ENCODE measurements at regions not wholly inside any gene's neighbourhood (a gene's known extent, or its start where the extent isn't known, plus 50 kb on each side); places are given as distances from the start of the nearest gene placed in this dataset.
"Not testable (repeated sequence)": the region's sequence is repeated elsewhere in the genome, so short reads cannot be mapped to it uniquely, and the experiment has no call there.

- no peak for ATAC-seq (ENCODE audit: poor library complexity)
- DNase-seq: no peak
- intact Hi-C loops (cut with DNase I): no loop called here
Measured at GRCh38 chr12:88360343-88360742, 218.2 kb downstream of the TMTC3 start.

- DNase-seq (no peak), ATAC-seq (ENCODE audit: poor library complexity) (no peak)
- intact Hi-C loops (cut with DNase I): no loop called here
Measured at GRCh38 chr12:88361493-88361892, 218.8 kb downstream of the KITLG start.

GRCh38 chr12:88362439-88362838 lies 217.8 kb downstream of the KITLG start:
- ATAC-seq (ENCODE audit: poor library complexity) (no peak), DNase-seq (no peak)
- intact Hi-C loops (cut with DNase I): no loop called here

- DNase-seq: no peak
- intact Hi-C loops (cut with DNase I): no loop called here
- ATAC-seq (ENCODE audit: poor library complexity): no peak
Measured at GRCh38 chr12:88365403-88365802, 214.9 kb downstream of the KITLG start.

- no peak for DNase-seq
- ATAC-seq (ENCODE audit: poor library complexity): no peak
- intact Hi-C loops (cut with DNase I): no loop called here
Measured at GRCh38 chr12:88366101-88366500, 214.2 kb downstream of the KITLG start.

GRCh38 chr12:88367231-88367630 lies 213.0 kb downstream of the KITLG start:
- intact Hi-C loops (cut with DNase I): no loop called here
- ATAC-seq (ENCODE audit: poor library complexity) (no peak), DNase-seq (no peak)

GRCh38 chr12:88368077-88368476 lies 212.2 kb downstream of the KITLG start:
- intact Hi-C loops (cut with DNase I); DNase-seq; ATAC-seq (ENCODE audit: poor library complexity): not testable (repeated sequence)

GRCh38 chr12:88371416-88372183 lies 208.7 kb downstream of the KITLG start:
- no peak for ATAC-seq (ENCODE audit: poor library complexity)
- DNase-seq: no peak
- intact Hi-C loops (cut with DNase I): no loop called here

GRCh38 chr12:88375306-88376305 lies 204.7 kb downstream of the KITLG start:
- ATAC-seq (ENCODE audit: poor library complexity) (no peak), DNase-seq (no peak)
- intact Hi-C loops (cut with DNase I): no loop called here

- ATAC-seq (ENCODE audit: poor library complexity) (no peak), DNase-seq (no peak)
- intact Hi-C loops (cut with DNase I): no loop called here
Measured at GRCh38 chr12:88377973-88378372, 202.3 kb downstream of the KITLG start.

GRCh38 chr12:88381466-88381865 lies 198.8 kb downstream of the KITLG start:
- intact Hi-C loops (cut with DNase I): no loop called here
- no peak for ATAC-seq (ENCODE audit: poor library complexity)
- no peak for DNase-seq

GRCh38 chr12:88383405-88383804 lies 196.9 kb downstream of the KITLG start:
- intact Hi-C loops (cut with DNase I): no loop called here
- DNase-seq (no peak), ATAC-seq (ENCODE audit: poor library complexity) (no peak)

- ATAC-seq (ENCODE audit: poor library complexity): no peak
- DNase-seq: no peak
- intact Hi-C loops (cut with DNase I): no loop called here
Measured at GRCh38 chr12:88388566-88389540, 191.4 kb downstream of the KITLG start.

- DNase-seq: no peak
- intact Hi-C loops (cut with DNase I): no loop called here
- ATAC-seq (ENCODE audit: poor library complexity): no peak
Measured at GRCh38 chr12:88390811-88391210, 189.5 kb downstream of the KITLG start.

- intact Hi-C loops (cut with DNase I): no loop called here
- no peak for DNase-seq
- no peak for ATAC-seq (ENCODE audit: poor library complexity)
Measured at GRCh38 chr12:88391556-88391955, 188.7 kb downstream of the KITLG start.

- DNase-seq: no peak
- no peak for ATAC-seq (ENCODE audit: poor library complexity)
- intact Hi-C loops (cut with DNase I): no loop called here
Measured at GRCh38 chr12:88393017-88393767, 187.1 kb downstream of the KITLG start.

- DNase-seq (no peak), ATAC-seq (ENCODE audit: poor library complexity) (no peak)
- intact Hi-C loops (cut with DNase I): no loop called here
Measured at GRCh38 chr12:88398031-88398430, 182.2 kb downstream of the KITLG start.

GRCh38 chr12:88399811-88400210 lies 180.5 kb downstream of the KITLG start:
- DNase-seq: no peak
- ATAC-seq (ENCODE audit: poor library complexity): no peak
- intact Hi-C loops (cut with DNase I): no loop called here

Measured in Right ventricle myocardium superior (tissue), 1 donor.